Neuronal stem cell (in vitro differentiated cells): ENCODE measurements at regions not wholly inside any gene's neighbourhood (a gene's known extent, or its start where the extent isn't known, plus 50 kb on each side); places are given as distances from the start of the nearest gene placed in this dataset.

Experiments used
- DNase-seq: peaks from one replicate; pipeline ENCODE4 v3.0.0-alpha.2; 2013; ENCODE audit warnings: low spot score
- H2AFZ ChIP-seq: one replicate; pipeline ENCODE4 v1.6.1; 2013; ENCODE audit warnings: mild to moderate bottlenecking, low read length, inconsistent platforms
- H2AK5ac ChIP-seq: 2 replicates; pipeline ENCODE4 v1.6.1; 2013; ENCODE audit warnings: low read depth, mild to moderate bottlenecking, inconsistent platforms, low read length, moderate library complexity, mixed read lengths
- H2BK120ac ChIP-seq: 2 replicates; pipeline ENCODE4 v1.6.1; 2013; ENCODE audit warnings: low read depth, mild to moderate bottlenecking, inconsistent platforms, low read length, moderate library complexity, mixed read lengths
- H2BK12ac ChIP-seq: one replicate; pipeline ENCODE4 v1.6.1; 2013; ENCODE audit warnings: low read length, inconsistent platforms
- H2BK15ac ChIP-seq: 2 replicates; pipeline ENCODE4 v1.6.1; 2013; ENCODE audit warnings: mild to moderate bottlenecking, low read length, inconsistent platforms, mixed read lengths
- H2BK5ac ChIP-seq: one replicate; pipeline ENCODE4 v1.6.1; 2013; ENCODE audit warnings: inconsistent platforms, mild to moderate bottlenecking, low read length, moderate library complexity
- H3K14ac ChIP-seq: one replicate; pipeline ENCODE4 v1.6.1; 2013; ENCODE audit warnings: low read length, inconsistent platforms
- H3K18ac ChIP-seq: 2 replicates; pipeline ENCODE4 v1.6.1; 2013; ENCODE audit warnings: low read length, inconsistent platforms
- H3K23ac ChIP-seq: 2 replicates; pipeline ENCODE4 v1.6.1; 2013; ENCODE audit warnings: low read depth, mild to moderate bottlenecking, mixed read lengths, low read length, inconsistent platforms; ENCODE audit not compliant: poor library complexity
- H3K27ac ChIP-seq: replicated peaks from 3 replicates; pipeline ENCODE4 v1.5.1; 2013; ENCODE audit warnings: low read length, inconsistent platforms
- H3K27me3 ChIP-seq, 3 experiments: 2 replicates each; pipeline ENCODE4 v1.6.1; 2013; ENCODE audit warnings: low read length in 3 of 3, mild to moderate bottlenecking in 2 of 3, inconsistent platforms in 1 of 3, low read depth in 1 of 3, mixed read lengths in 1 of 3, moderate library complexity in 1 of 3; ENCODE audit not compliant: control insufficient read depth in 3 of 3, insufficient read depth in 3 of 3
- H3K36me3 ChIP-seq, 2 donors: replicated peaks in 1 of 2; 2 replicates each; pipeline ENCODE4 v1.6.1; 2013; ENCODE audit warnings: low read length in 2 of 2; ENCODE audit not compliant: control insufficient read depth in 2 of 2, insufficient read depth in 2 of 2
- H3K4ac ChIP-seq: 2 replicates; pipeline ENCODE4 v1.6.1; 2013; ENCODE audit warnings: inconsistent platforms, mild to moderate bottlenecking, low read length, moderate library complexity
- H3K4me1 ChIP-seq, 2 donors: 1 replicate in 1 of 2; 2 replicates in 1 of 2; pipeline ENCODE4 v1.6.1; 2013; ENCODE audit warnings: low read length in 2 of 2, low read depth in 1 of 2; ENCODE audit not compliant: control insufficient read depth in 2 of 2, insufficient read depth in 1 of 2
- H3K4me2 ChIP-seq: one replicate; pipeline ENCODE4 v1.6.1; 2013; ENCODE audit warnings: mild to moderate bottlenecking, low read length, inconsistent platforms; ENCODE audit not compliant: insufficient read depth, poor library complexity, severe bottlenecking
- H3K4me3 ChIP-seq, 2 donors: 2 replicates each; pipeline ENCODE4 v1.5.1; 2013; ENCODE audit warnings: low read length in 2 of 2, mild to moderate bottlenecking in 2 of 2, inconsistent platforms in 1 of 2, moderate library complexity in 1 of 2
- H3K79me1 ChIP-seq: one replicate; pipeline ENCODE4 v1.6.1; 2013; ENCODE audit warnings: low read depth, mild to moderate bottlenecking, inconsistent platforms, low read length, moderate library complexity
- H3K9ac ChIP-seq: one replicate; pipeline ENCODE4 v1.6.1; 2013; ENCODE audit warnings: mild to moderate bottlenecking, low read depth, low read length, inconsistent platforms; ENCODE audit not compliant: poor library complexity
- H3K9me3 ChIP-seq, 2 donors: replicated peaks in 1 of 2; 2 replicates each; pipeline versions ENCODE3 to v1.6.1; 2013; ENCODE audit warnings: low read length in 2 of 2, mild to moderate bottlenecking in 2 of 2, inconsistent platforms in 1 of 2, low read depth in 1 of 2, mixed read lengths in 1 of 2, moderate library complexity in 1 of 2; ENCODE audit not compliant: control insufficient read depth in 2 of 2, insufficient read depth in 1 of 2
- H4K8ac ChIP-seq: one replicate; pipeline ENCODE4 v1.6.1; 2013; ENCODE audit warnings: low read depth, mild to moderate bottlenecking, inconsistent platforms, low read length, moderate library complexity
- H4K91ac ChIP-seq: one replicate; pipeline ENCODE4 v1.6.1; 2013; ENCODE audit warnings: low read length, low read depth, mild to moderate bottlenecking, inconsistent platforms; ENCODE audit not compliant: poor library complexity
- WGBS, 2 donors: extraction: QIAGEN DNeasy Blood & Tissue Kit; methylation state at CpG; one replicate each; pipeline ENCODE4 v1.1.7; 2013; ENCODE audit warnings: missing lambda C conversion rate in 2 of 2, mixed read lengths in 1 of 2; ENCODE audit not compliant: insufficient read length in 2 of 2, insufficient replicate concordance in 1 of 2; ENCODE audit errors: extremely low coverage in 2 of 2; 5-methylcytosine and 5-hydroxymethylcytosine counted together

GRCh38 chrX:39542316-39542715 lies 555.4 kb downstream of the BCOR start:
- no peak overlapping the region for H3K18ac ChIP-seq
- H3K4ac ChIP-seq = no peak overlapping the region
- no peak overlapping the region for H3K14ac ChIP-seq
- H4K91ac ChIP-seq = no peak overlapping the region
- no CpG with 5 or more reads among the region's 12 CpGs for WGBS, 2 donors
- H3K27ac ChIP-seq = no peak overlapping the region
- H2BK5ac ChIP-seq = no peak overlapping the region
- H2BK120ac ChIP-seq = no peak overlapping the region
- peaks cover 0 to 2% of the 10 kb centered on the region in 2 donors for H3K4me1 ChIP-seq
- no peak overlapping the region for H3K23ac ChIP-seq
- H4K8ac ChIP-seq = no peak overlapping the region
- peaks cover 0 to 13% (median 0%) of the 10 kb centered on the region in 3 experiments for H3K27me3 ChIP-seq
- H2AFZ ChIP-seq = no peak overlapping the region
- H3K4me3 ChIP-seq = no peak overlapping the region
- no peak for DNase-seq
- H3K4me2 ChIP-seq = no peak overlapping the region
- no peak overlapping the region for H2BK12ac ChIP-seq
- no peak overlapping the region for H3K9ac ChIP-seq
- H2BK15ac ChIP-seq = no peak overlapping the region
- no peaks in the 10 kb centered on the region for H3K9me3 ChIP-seq
- H2AK5ac ChIP-seq = no peak overlapping the region
- no peaks in the 10 kb centered on the region for H3K79me1 ChIP-seq
- H3K36me3 ChIP-seq = no peaks in the 10 kb centered on the region

GRCh38 chrX:39550795-39551361 lies 546.9 kb downstream of the BCOR start:
- Histone ChIP-seq H3K36me3 (no peaks in the 10 kb centered on the region), H3K27me3 (no peaks in the 10 kb centered on the region), H3K79me1 (no peaks in the 10 kb centered on the region), H2BK15ac (no peak overlapping the region), H2AK5ac (no peak overlapping the region), H3K9me3 (peaks cover 0 to 2% of the 10 kb centered on the region in 2 donors), H3K4me3 (no peak overlapping the region), H4K8ac (no peak overlapping the region), H3K18ac (no peak overlapping the region), H3K4me2 (no peak overlapping the region), H2BK5ac (no peak overlapping the region), H3K23ac (no peak overlapping the region), H3K4me1 (no peaks in the 10 kb centered on the region), H4K91ac (no peak overlapping the region), H3K27ac (no peak overlapping the region), H3K14ac (no peak overlapping the region), H2BK12ac (no peak overlapping the region), H3K9ac (no peak overlapping the region), H3K4ac (no peak overlapping the region), H2AFZ (no peak overlapping the region), H2BK120ac (no peak overlapping the region)
- no CpG with 5 or more reads among the region's 11 CpGs for WGBS, 2 donors
- no peak for DNase-seq

- DNase-seq = no peak
- Histone ChIP-seq H3K9me3 (peaks cover 0 to 2% of the 10 kb centered on the region in 2 donors), H3K27me3 (peaks cover 0 to under 1% (median 0%) of the 10 kb centered on the region in 3 experiments), H3K36me3 (no peaks in the 10 kb centered on the region), H4K8ac (no peak overlapping the region), H3K9ac (no peak overlapping the region), H3K27ac (no peak overlapping the region), H2BK120ac (no peak overlapping the region), H2BK5ac (no peak overlapping the region), H2BK12ac (no peak overlapping the region), H3K23ac (no peak overlapping the region), H2BK15ac (no peak overlapping the region), H3K4me2 (no peak overlapping the region), H3K18ac (no peak overlapping the region), H4K91ac (no peak overlapping the region), H3K14ac (no peak overlapping the region), H3K4me1 (no peaks in the 10 kb centered on the region), H3K4ac (no peak overlapping the region), H2AFZ (no peak overlapping the region), H3K4me3 (no peak overlapping the region), H2AK5ac (no peak overlapping the region), H3K79me1 (no peaks in the 10 kb centered on the region)
- no CpG with 5 or more reads among the region's 2 CpGs for WGBS, 2 donors
These were observed 546.0 kb downstream of the BCOR start for GRCh38 chrX:39551762-39552161.

- H3K9me3 ChIP-seq = peaks cover 0 to 2% of the 10 kb centered on the region in 2 donors
- H3K4ac ChIP-seq = no peak overlapping the region
- no peaks in the 10 kb centered on the region for H3K36me3 ChIP-seq
- H3K14ac ChIP-seq = no peak overlapping the region
- no peak overlapping the region for H3K23ac ChIP-seq
- H3K4me2 ChIP-seq = no peak overlapping the region
- H3K27ac ChIP-seq = no peak overlapping the region
- H3K79me1 ChIP-seq = no peaks in the 10 kb centered on the region
- peaks cover 0 to 5% (median 0%) of the 10 kb centered on the region in 3 experiments for H3K27me3 ChIP-seq
- no peak overlapping the region for H2AK5ac ChIP-seq
- DNase-seq = no peak
- no peak overlapping the region for H2BK12ac ChIP-seq
- no peak overlapping the region for H4K8ac ChIP-seq
- H3K18ac ChIP-seq = no peak overlapping the region
- H2AFZ ChIP-seq = no peak overlapping the region
- no peak overlapping the region for H3K9ac ChIP-seq
- no peak overlapping the region for H2BK120ac ChIP-seq
- H2BK5ac ChIP-seq = no peak overlapping the region
- no peak overlapping the region for H2BK15ac ChIP-seq
- no peak overlapping the region for H4K91ac ChIP-seq
- no CpG with 5 or more reads among the region's 4 CpGs for WGBS, 2 donors
- no peak overlapping the region for H3K4me3 ChIP-seq
- H3K4me1 ChIP-seq = no peaks in the 10 kb centered on the region
These were observed 542.3 kb downstream of the BCOR start for GRCh38 chrX:39555431-39555830.
